ENCODE measurements at regions not wholly inside any gene's neighbourhood (a gene's known extent, or its start where the extent isn't known, plus 50 kb on each side); places are given as distances from the start of the nearest gene placed in this dataset.

DNA sequence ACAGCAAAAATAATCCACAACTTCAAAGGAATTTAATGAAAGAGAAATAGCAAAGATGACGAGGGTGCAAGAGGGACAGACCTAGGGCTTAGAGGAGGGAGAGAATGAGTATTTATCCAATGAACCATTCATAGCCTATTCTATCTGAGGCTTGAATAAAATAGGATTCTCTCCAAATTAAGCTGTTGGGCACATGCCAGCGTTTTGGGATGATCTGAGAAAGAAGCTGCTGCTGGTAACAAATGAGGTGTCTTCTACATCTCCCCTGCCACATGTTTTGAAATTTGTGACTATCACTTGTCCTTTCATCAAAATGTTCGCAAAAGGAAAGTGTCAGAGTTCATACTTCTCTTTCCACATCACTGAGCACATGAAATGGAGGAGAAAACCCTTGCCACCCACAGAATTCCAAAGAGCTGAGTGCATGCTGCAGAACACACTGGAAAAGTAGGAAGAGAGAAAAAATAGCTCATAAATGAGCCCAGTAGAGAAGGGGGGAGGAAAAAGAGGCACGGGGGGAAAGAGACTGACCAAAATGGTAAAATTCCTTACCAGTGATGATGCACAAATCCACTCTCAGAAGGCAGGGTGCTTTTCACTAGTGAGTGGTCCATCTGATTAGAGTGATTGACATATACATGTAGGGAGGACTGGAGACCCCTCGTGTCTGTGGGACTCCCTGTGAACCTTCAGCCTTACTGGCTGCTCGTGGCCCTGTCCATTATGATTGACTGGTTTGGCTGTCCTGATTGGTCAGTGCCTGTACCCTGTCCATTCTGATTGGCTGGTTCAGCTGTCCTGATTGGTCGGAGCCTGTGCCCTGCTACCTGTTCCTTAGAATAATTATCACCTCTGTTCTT, 180.5 kb downstream of the OGFRL1 start:
- TF ChIP-seq, protein P1, sequence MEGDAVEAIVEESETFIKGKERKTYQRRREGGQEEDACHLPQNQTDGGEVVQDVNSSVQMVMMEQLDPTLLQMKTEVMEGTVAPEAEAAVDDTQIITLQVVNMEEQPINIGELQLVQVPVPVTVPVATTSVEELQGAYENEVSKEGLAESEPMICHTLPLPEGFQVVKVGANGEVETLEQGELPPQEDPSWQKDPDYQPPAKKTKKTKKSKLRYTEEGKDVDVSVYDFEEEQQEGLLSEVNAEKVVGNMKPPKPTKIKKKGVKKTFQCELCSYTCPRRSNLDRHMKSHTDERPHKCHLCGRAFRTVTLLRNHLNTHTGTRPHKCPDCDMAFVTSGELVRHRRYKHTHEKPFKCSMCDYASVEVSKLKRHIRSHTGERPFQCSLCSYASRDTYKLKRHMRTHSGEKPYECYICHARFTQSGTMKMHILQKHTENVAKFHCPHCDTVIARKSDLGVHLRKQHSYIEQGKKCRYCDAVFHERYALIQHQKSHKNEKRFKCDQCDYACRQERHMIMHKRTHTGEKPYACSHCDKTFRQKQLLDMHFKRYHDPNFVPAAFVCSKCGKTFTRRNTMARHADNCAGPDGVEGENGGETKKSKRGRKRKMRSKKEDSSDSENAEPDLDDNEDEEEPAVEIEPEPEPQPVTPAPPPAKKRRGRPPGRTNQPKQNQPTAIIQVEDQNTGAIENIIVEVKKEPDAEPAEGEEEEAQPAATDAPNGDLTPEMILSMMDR (IDR thresholded peaks at IDR 0.05; ENCODE audit: control insufficient read depth, insufficient read depth, low read depth, low read length, missing control alignments), result no peak
- peak; percentile 77 for DNase-seq (ENCODE audit: low read depth)
- peak overlapping the region; percentile 24 for H3K4me3 ChIP-seq (ENCODE audit: control insufficient read depth, low read depth, low read length)

DNA sequence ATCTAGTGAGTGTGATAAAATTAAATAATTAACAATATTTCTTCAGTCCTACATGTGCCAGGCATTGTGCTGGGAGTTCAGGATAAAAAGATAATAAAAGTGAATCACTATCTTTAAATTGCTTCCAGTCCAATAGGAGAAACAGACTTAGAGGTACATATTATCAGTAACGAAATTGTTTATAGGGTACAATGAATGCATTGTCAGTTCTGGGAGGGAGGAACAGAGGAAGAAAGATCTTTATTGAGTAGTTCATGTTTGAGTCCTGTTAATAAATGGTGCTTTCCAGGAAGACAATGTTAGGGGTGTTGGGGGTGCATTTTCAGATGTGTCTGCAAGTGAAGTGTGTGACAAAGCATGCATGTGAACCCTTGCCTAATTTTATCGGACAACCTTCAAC, 183.1 kb downstream of the OGFRL1 start:
- TF ChIP-seq, protein P1 (IDR thresholded peaks at IDR 0.05; ENCODE audit: control insufficient read depth, insufficient read depth, low read depth, low read length, missing control alignments), result no peak
- no peak for DNase-seq (ENCODE audit: low read depth)
- no peak overlapping the region for H3K4me3 ChIP-seq (ENCODE audit: control insufficient read depth, low read depth, low read length)

DNA sequence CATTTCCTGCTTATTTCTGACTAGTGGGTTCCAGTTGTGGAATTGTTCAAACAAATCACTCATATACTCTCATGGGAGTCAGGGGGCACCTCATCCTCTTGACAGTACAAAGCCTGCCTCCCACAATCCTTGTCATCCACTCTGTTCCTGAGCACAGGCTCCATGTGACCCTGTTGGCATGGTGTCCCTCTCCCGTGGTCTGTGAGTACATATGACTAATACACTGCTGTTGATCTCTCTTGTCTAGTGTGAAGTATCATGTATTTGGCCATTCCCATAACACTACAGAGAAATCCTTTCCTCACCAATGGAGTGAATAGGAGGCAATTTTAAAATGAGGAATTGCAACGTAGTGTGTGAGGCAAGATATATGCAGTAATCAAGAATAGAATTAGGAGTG, 185.3 kb downstream of the OGFRL1 start:
- DNase-seq (ENCODE audit: low read depth), result peak; percentile 57

DNA sequence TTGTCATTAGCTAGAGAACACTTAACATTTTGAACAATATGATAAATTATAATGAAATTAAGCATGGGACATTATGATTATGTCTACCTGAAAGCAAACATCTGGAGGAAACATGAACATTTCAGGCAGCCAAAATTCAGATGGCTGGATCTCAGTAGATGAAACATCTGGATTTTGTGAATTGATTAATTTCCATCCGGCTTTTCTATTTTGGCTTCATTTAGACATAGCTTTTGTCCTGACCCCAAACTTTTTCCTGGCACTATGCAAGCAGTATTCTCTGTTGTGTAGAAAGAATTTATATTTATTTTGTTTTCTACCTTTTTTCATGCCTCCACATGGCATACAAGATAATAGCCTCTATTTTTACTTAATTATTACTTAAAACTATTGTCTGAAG, 186.3 kb downstream of the OGFRL1 start:
- no peak for DNase-seq (ENCODE audit: low read depth)
- TF ChIP-seq, protein P1 (IDR thresholded peaks at IDR 0.05; ENCODE audit: control insufficient read depth, insufficient read depth, low read depth, low read length, missing control alignments), result no peak
- H3K4me3 ChIP-seq (ENCODE audit: control insufficient read depth, low read depth, low read length), result no peak overlapping the region

More for the DNA sequence above, 185.3 kb downstream of the OGFRL1 start:
- no peak overlapping the region for H3K4me3 ChIP-seq (ENCODE audit: control insufficient read depth, low read depth, low read length)
- TF ChIP-seq, protein P1 (IDR thresholded peaks at IDR 0.05; ENCODE audit: control insufficient read depth, insufficient read depth, low read depth, low read length, missing control alignments), result no peak

DNA sequence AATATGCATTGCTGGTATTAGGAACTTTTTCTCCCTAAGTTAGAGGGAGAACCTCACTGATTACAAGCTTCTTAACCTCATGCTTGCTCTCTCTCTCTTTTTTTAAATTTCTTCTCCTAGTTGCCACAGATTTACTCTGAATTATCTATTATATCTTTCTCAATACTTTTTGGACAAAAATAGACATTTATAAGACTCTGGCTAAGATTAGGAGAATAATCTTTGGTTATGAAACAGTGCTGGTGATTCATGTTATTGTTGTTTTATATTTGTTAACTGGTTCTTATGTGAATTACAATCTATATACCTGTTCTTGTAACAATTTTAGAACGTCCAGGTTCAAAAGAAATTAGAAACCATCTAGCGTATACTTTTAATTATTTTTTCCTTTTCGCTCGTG, 187.8 kb downstream of the OGFRL1 start:
- DNase-seq (ENCODE audit: low read depth), result no peak
- TF ChIP-seq, protein P1 (IDR thresholded peaks at IDR 0.05; ENCODE audit: control insufficient read depth, insufficient read depth, low read depth, low read length, missing control alignments), result no peak
- no peak overlapping the region for H3K4me3 ChIP-seq (ENCODE audit: control insufficient read depth, low read depth, low read length)

DNA sequence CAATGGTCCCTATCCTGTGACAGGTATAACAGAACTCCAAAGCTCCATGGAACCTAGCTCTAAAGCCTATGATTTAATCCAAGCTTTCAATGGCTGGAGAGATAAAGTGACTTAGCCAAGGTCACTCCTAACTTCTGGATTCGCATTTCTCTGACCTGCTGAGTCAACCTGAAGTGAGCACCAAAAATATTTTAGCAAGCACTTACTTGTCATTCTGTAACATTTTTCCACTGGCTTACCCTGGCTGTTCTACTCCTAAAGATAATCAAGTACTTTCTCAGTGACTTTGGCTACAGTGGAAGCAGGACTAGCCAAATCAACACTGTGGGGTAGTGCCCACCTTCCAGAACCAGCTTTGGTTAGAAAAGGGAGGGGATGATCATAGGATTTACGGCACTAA, 188.3 kb downstream of the OGFRL1 start:
- no peak for DNase-seq (ENCODE audit: low read depth)
- TF ChIP-seq, protein P1 (IDR thresholded peaks at IDR 0.05; ENCODE audit: control insufficient read depth, insufficient read depth, low read depth, low read length, missing control alignments), result no peak
- no peak overlapping the region for H3K4me3 ChIP-seq (ENCODE audit: control insufficient read depth, low read depth, low read length)

Measured in AG09309 (cell line).